T-helper 2 cell treated with Interferon-gamma antibody and Interleukin-4, amounts not matched to agents 100 ng/mL and 5 ng/mL, for 36 hours (primary cell): ENCODE measurements at regions not wholly inside any gene's neighbourhood (a gene's known extent, or its start where the extent isn't known, plus 50 kb on each side); places are given as distances from the start of the nearest gene placed in this dataset.

ENCODE experiments used
- intact Hi-C: fragments of 100-400 bp; cut with micrococcal nuclease; formaldehyde crosslinking; loops from one replicate; pipeline ENCODE4 v1.15.1; 2023

- intact Hi-C loops = no loop called here
These were observed 63.7 kb upstream of the TPRG1 start for GRCh38 chr3:189108067-189108466.

DNA sequence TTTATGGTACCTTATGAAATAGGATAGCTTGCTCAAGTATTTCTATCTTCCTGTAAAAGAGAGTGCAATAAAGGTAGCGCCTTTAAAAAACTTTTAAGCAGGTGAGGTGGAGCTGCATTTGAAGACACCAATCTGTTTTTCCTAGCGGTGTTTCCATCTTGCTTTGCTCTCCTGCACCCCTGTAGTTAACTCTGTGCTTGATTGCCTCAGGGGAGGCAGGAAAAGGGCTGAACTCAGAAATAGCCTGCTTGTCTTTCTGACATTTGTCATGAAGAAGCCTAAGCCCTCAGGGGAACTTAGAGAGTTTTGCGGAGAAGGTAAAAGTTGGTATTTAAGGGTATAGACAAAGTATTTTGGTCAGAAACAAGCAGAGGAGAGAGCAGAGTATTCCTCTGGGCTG, 63.0 kb upstream of the TPRG1 start:
- intact Hi-C loops = no loop called here

GRCh38 chr3:189109145-189109544, 62.6 kb upstream of the TPRG1 start:
- intact Hi-C loops = no loop called here

- intact Hi-C loops = no loop called here
These were observed 54.7 kb upstream of the TPRG1 start for GRCh38 chr3:189117087-189117486.

GRCh38 chr3:189118896-189119295, 52.9 kb upstream of the TPRG1 start:
- intact Hi-C loops = no loop called here

DNA sequence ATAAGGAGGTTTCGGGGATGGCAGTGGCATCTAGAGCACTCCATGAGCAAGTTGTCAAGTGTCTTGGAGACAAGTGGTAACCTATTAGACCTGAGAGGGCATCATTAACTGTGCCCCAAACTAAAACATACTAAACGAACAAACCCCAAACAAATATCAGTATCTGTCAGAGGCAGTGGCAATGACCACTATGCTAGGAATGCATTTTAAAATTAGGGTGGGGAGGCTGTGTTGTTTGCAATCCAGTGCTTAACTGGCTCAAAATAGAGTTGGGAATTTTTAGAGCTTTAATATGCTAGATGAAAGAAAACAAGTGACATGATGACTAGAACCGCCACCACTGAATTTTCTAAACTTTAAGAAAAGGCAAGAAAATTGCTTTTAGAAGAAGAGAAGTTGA, 51.8 kb upstream of the TPRG1 start:
- intact Hi-C loops = no loop called here

DNA sequence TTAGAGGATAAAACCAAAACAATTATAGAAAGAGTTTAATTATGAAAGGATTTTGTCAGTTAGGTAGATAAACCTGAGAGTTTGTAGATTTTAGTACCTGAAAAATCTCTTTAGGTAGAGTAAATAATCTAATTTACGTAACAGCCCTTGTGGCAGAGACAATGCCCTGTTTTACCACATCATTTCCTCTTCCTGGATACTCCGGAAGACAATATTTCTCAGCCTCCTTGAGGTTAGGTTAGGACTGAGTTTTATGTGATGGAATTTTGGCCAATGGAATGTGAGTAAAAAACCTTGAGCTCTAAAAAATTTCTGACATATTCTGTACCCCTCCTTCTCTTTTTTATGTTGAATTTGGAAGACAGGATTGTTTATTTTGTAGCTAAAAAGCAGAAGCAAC, 50.7 kb upstream of the TPRG1 start:
- intact Hi-C loops = no loop called here
